Ishikawa (cell line): ENCODE measurements at regions not wholly inside any gene's neighbourhood (a gene's known extent, or its start where the extent isn't known, plus 50 kb on each side); places are given as distances from the start of the nearest gene placed in this dataset.

Source experiments
- CEBPB ChIP-seq: IDR thresholded peaks from 2 replicates; pipeline ENCODE4 v1.6.1; 2012
- CREB1 ChIP-seq: IDR thresholded peaks from 2 replicates; pipeline ENCODE4 v1.6.1; 2012; ENCODE audit warnings: low read depth
- EGR1 ChIP-seq: IDR thresholded peaks from 2 replicates; pipeline ENCODE4 v1.6.1; 2012
- EP300 ChIP-seq: IDR thresholded peaks from 2 replicates; pipeline ENCODE4 v1.6.1; 2012; ENCODE audit warnings: borderline replicate concordance
- FOXM1 ChIP-seq: IDR thresholded peaks from 2 replicates; pipeline ENCODE4 v1.6.1; 2012; ENCODE audit warnings: low read depth, borderline replicate concordance
- NFIC ChIP-seq: IDR thresholded peaks from 2 replicates; pipeline ENCODE4 v1.6.1; 2012
- RAD21 ChIP-seq: IDR thresholded peaks from 2 replicates; pipeline ENCODE4 v1.6.1; 2012; ENCODE audit warnings: low read depth
- TAF1 ChIP-seq: IDR thresholded peaks from 2 replicates; pipeline ENCODE4 v1.6.1; 2012; ENCODE audit warnings: low read depth, mild to moderate bottlenecking
- TCF12 ChIP-seq: IDR thresholded peaks from 2 replicates; pipeline ENCODE4 v1.6.1; 2012; ENCODE audit warnings: low read depth
- TEAD4 ChIP-seq: IDR thresholded peaks from 2 replicates; pipeline ENCODE4 v1.6.1; 2012
- YY1 ChIP-seq: IDR thresholded peaks from 2 replicates; pipeline ENCODE4 v1.6.1; 2012; ENCODE audit warnings: low read depth
- ZBTB7A ChIP-seq: IDR thresholded peaks from 2 replicates; pipeline ENCODE4 v1.6.1; 2012; ENCODE audit warnings: low read depth
- TF ChIP-seq, protein P1 (sequence below): IDR thresholded peaks from 2 replicates; pipeline ENCODE4 v1.6.1; 2012
- TF ChIP-seq, protein P2 (sequence below): IDR thresholded peaks from 2 replicates; pipeline ENCODE4 v1.6.1; 2012; ENCODE audit warnings: low read depth, mild to moderate bottlenecking
- TF ChIP-seq, protein P3 (sequence below): IDR thresholded peaks from 2 replicates; pipeline ENCODE4 v1.6.1; 2012

DNA sequence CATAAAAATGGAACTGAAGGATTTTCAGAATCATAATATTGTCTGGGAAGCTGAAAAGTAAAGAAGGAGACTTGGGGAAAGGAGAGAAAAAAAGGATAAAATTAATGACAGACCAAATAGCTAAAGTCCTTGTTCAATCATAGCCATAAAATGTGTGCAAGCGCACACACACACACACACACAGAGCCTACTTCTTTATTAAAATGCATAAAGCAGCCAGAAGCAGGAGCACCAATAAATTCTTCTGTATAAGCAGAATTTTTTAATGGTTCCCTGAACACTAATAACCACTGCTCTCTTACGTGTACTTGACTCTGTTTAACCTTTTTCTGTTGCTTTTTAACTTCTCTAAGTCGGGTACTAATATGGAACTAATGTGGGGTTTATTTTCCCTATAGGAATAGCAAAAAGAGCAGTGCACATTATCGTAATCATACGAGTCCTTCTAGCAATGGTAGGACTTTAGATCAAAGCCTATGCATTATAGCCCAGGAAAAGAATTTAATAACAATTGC lies 131.0 kb upstream of the PSMD7 start:
- TF ChIP-seq, protein P1, sequence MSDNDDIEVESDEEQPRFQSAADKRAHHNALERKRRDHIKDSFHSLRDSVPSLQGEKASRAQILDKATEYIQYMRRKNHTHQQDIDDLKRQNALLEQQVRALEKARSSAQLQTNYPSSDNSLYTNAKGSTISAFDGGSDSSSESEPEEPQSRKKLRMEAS, result no peak
- no peak for TF ChIP-seq EP300
- TF ChIP-seq, protein P2, sequence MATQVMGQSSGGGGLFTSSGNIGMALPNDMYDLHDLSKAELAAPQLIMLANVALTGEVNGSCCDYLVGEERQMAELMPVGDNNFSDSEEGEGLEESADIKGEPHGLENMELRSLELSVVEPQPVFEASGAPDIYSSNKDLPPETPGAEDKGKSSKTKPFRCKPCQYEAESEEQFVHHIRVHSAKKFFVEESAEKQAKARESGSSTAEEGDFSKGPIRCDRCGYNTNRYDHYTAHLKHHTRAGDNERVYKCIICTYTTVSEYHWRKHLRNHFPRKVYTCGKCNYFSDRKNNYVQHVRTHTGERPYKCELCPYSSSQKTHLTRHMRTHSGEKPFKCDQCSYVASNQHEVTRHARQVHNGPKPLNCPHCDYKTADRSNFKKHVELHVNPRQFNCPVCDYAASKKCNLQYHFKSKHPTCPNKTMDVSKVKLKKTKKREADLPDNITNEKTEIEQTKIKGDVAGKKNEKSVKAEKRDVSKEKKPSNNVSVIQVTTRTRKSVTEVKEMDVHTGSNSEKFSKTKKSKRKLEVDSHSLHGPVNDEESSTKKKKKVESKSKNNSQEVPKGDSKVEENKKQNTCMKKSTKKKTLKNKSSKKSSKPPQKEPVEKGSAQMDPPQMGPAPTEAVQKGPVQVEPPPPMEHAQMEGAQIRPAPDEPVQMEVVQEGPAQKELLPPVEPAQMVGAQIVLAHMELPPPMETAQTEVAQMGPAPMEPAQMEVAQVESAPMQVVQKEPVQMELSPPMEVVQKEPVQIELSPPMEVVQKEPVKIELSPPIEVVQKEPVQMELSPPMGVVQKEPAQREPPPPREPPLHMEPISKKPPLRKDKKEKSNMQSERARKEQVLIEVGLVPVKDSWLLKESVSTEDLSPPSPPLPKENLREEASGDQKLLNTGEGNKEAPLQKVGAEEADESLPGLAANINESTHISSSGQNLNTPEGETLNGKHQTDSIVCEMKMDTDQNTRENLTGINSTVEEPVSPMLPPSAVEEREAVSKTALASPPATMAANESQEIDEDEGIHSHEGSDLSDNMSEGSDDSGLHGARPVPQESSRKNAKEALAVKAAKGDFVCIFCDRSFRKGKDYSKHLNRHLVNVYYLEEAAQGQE, result no peak
- TF ChIP-seq, protein P3, sequence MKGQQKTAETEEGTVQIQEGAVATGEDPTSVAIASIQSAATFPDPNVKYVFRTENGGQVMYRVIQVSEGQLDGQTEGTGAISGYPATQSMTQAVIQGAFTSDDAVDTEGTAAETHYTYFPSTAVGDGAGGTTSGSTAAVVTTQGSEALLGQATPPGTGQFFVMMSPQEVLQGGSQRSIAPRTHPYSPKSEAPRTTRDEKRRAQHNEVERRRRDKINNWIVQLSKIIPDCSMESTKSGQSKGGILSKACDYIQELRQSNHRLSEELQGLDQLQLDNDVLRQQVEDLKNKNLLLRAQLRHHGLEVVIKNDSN, result no peak
- TF ChIP-seq CEBPB, result no peak
- TF ChIP-seq TEAD4, result no peak
- TF ChIP-seq FOXM1, result no peak
- no peak for TF ChIP-seq CREB1
- no peak for TF ChIP-seq TCF12
- TF ChIP-seq RAD21, result no peak
- no peak for TF ChIP-seq EGR1

DNA sequence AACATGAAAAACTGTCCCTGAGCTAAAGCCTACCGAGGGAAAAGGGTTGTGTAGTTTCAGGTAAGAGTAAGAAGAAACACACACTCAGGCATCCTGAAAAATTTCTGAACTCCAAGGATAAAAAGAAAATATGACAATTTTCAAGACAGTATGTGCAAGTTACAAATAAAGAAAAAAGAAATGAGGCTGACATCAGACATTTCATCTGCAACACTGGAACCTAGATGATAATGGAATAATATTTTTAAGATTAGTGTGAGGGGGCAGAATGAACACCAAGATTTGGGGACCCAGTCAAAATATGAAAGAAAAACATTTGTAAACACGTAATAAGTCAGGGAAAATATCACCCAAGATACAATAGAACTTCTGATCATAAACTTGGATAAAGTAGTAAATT lies 135.9 kb upstream of the PSMD7 start:
- TF ChIP-seq TCF12 (no peak), CEBPB (no peak), TAF1 (no peak), YY1 (no peak), FOXM1 (no peak), EGR1 (no peak), TEAD4 (no peak), EP300 (no peak)
- TF ChIP-seq, protein P1, result no peak
- TF ChIP-seq, protein P2, result no peak

DNA sequence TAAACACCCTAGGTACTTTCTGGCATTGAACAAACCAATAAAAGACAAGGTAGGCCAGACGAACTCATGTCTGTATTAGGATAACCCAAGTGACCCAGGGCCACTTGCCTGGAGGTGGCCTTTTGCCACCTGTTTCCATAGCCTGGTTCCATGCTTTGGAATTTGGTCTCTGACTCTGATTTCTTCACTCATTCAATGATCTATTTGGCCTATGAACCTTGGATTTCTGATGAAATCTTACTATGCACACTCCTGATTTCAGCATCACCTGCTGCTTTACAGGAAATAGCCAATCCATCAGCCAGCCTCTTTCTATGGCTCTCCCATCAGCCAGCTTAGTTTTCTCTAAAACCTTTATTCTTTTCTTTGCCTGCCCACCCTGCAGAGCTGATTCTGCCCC lies 142.8 kb upstream of the PSMD7 start:
- TF ChIP-seq CREB1 (no peak), RAD21 (no peak), CEBPB (no peak)

DNA sequence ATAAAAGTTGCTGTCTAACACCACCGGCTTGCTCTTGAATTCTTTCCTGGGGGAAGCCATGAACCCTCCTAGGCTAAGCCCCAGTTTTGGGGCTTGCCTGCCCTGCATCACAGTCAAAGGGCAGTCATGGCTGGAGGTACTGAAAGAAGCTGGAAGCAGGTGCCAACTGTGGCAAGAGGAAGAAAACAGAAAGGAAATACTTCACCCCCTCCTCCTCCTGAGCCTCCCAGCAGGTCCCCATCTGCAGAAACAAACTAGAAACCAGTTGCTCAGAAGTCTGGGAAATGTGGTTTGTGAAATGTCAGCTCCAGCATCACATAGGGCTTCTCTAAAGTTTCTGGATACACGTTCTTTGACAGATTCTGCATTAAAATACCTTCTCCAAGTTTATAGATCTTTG lies 150.0 kb upstream of the PSMD7 start:
- TF ChIP-seq CEBPB, result no peak
- TF ChIP-seq, protein P3, result no peak
- TF ChIP-seq EP300, result no peak
- TF ChIP-seq, protein P2, result no peak
- no peak for TF ChIP-seq TAF1
- no peak for TF ChIP-seq YY1
- TF ChIP-seq NFIC, result no peak
- TF ChIP-seq, protein P1, result no peak
- no peak for TF ChIP-seq CREB1
- TF ChIP-seq ZBTB7A, result no peak
- no peak for TF ChIP-seq RAD21
- no peak for TF ChIP-seq FOXM1
- TF ChIP-seq EGR1, result no peak

DNA sequence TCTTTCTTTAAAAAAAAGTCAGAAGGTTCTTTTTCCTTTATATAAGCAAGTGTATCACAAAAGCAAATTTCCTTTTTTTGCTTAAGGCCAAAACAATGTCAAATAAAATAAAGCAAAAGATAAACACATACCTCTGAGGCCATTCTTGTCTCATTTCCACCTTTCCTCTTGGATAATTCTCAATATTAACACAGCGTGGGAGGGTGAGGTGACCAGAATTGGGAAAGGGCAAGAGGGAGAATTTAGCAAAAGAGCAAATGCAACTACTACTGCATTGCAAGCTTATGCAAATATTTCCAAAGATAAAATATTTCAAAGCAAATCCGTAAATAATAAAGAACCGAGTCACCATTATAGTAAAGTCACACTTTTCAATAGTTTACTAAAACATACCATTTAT lies 153.4 kb upstream of the PSMD7 start:
- TF ChIP-seq, protein P2, result no peak
- TF ChIP-seq TCF12 (no peak), EGR1 (no peak), ZBTB7A (no peak), TAF1 (no peak), CREB1 (no peak), NFIC (no peak), CEBPB (no peak), FOXM1 (no peak), YY1 (no peak), RAD21 (no peak), EP300 (no peak), TEAD4 (no peak)
- TF ChIP-seq, protein P3, result no peak
